ENCODE measurements at regions not wholly inside any gene's neighbourhood (a gene's known extent, or its start where the extent isn't known, plus 50 kb on each side); places are given as distances from the start of the nearest gene placed in this dataset.
"Not testable (repeated sequence)": the region's sequence is repeated elsewhere in the genome, so short reads cannot be mapped to it uniquely, and the experiment has no call there.

DNA sequence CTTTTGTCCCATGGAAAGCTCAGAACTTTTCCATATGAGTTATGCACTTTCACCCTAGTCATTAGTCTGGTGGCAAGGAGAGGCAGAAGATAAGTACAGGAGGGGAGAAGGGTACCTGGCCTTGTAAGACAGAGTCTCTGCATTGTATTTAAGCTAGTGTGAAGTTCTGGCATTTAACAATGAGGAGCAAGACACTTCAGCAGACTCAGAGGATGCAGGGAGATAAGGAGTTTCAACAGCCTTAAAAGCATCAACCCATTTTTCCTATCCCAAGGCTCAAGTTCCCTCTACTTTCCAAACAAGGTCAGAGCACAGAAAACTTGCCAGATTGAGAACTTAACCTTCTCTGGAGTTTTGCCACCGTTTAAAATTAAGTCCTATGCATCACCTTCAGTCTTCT is 348.2 kb upstream of the VRK2 start:
- TF ChIP-seq, protein P1, sequence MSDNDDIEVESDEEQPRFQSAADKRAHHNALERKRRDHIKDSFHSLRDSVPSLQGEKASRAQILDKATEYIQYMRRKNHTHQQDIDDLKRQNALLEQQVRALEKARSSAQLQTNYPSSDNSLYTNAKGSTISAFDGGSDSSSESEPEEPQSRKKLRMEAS (IDR thresholded peaks at IDR 0.05; ENCODE audit: low read depth, low read length): no peak
- no peak for TF ChIP-seq POLR2A (IDR thresholded peaks at IDR 0.05; ENCODE audit: extremely low read depth, insufficient read length)
- TF ChIP-seq, protein P2, sequence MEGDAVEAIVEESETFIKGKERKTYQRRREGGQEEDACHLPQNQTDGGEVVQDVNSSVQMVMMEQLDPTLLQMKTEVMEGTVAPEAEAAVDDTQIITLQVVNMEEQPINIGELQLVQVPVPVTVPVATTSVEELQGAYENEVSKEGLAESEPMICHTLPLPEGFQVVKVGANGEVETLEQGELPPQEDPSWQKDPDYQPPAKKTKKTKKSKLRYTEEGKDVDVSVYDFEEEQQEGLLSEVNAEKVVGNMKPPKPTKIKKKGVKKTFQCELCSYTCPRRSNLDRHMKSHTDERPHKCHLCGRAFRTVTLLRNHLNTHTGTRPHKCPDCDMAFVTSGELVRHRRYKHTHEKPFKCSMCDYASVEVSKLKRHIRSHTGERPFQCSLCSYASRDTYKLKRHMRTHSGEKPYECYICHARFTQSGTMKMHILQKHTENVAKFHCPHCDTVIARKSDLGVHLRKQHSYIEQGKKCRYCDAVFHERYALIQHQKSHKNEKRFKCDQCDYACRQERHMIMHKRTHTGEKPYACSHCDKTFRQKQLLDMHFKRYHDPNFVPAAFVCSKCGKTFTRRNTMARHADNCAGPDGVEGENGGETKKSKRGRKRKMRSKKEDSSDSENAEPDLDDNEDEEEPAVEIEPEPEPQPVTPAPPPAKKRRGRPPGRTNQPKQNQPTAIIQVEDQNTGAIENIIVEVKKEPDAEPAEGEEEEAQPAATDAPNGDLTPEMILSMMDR (IDR thresholded peaks at IDR 0.05; ENCODE audit: low read depth, low read length): no peak
- TF ChIP-seq MYC (IDR thresholded peaks at IDR 0.05; ENCODE audit: low read depth, low read length): no peak
- DNase-seq (ENCODE audit: low read depth): no peak
- no peak overlapping the region for H3K4me3 ChIP-seq (ENCODE audit: low read depth, low read length)

DNA sequence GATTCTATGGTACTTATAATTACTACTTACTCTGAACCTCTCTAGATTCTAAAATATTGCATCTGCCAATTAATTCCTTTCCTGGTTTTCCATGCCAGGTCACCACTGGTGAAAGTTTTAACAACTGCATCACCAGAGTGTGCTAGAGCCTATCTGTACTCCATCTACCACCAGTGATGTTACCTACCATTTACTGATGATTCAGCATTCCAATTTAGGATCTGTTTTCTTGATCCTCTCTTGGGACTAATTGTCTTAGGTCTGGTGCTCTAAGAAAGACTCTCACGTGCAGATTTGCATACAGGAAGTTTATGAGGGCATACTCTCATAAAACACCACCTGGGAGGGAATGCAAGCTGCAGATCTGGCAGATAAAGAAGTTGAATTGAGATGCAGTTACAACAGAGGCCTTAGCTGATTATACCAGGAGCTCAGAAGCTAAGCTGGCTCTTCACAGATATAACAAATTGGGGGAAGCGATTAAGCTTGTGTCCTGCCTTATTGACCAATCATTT is 347.6 kb upstream of the VRK2 start:
- DNase-seq (ENCODE audit: low read depth): no peak
- TF ChIP-seq, protein P1 (IDR thresholded peaks at IDR 0.05; ENCODE audit: low read depth, low read length): no peak
- TF ChIP-seq POLR2A (IDR thresholded peaks at IDR 0.05; ENCODE audit: extremely low read depth, insufficient read length) (no peak), MYC (IDR thresholded peaks at IDR 0.05; ENCODE audit: low read depth, low read length) (no peak)
- TF ChIP-seq, protein P2 (IDR thresholded peaks at IDR 0.05; ENCODE audit: low read depth, low read length): no peak
- no peak overlapping the region for H3K4me3 ChIP-seq (ENCODE audit: low read depth, low read length)

DNA sequence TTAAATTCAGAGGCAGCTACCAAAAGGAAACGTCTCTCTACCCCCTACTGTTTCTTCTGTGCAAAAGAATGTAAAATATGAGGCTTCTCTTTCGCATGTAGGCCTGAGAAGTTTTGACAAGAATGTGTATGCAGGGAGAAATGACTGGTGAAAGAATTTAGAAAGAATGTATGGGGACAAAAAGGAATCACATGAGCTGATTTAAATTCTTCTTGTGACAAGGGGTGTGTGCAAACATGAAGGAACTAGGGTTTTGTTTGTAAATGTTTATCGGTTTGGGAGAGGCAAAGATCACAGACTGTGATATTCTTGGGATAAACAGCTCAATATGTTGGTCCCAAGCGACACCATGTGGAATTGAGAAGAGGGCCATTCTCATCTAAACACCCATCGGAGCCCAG is 345.2 kb upstream of the VRK2 start:
- H3K4me3 ChIP-seq (ENCODE audit: low read depth, low read length): no peak overlapping the region
- TF ChIP-seq, protein P1 (IDR thresholded peaks at IDR 0.05; ENCODE audit: low read depth, low read length): no peak
- TF ChIP-seq, protein P2 (IDR thresholded peaks at IDR 0.05; ENCODE audit: low read depth, low read length): no peak
- DNase-seq (ENCODE audit: low read depth): no peak

DNA sequence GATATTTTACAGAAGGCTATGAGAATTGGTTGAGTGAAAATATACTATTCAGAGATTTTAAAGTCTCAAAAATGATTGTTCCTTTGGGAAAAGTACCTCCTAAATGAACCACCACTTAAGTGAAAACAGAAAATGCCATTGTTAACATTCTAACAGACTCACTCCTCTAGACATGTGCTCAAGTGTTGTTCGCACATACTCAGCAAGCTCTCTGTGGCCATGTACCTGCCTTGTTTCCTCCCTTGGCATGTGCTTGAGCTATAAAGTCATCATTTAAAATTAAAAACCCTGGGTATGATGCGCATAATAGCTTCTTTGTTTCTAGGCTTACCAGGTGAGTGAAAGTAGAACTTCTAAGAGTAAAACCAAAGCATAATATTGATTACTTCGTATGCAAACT is 343.2 kb upstream of the VRK2 start:
- H3K4me3 ChIP-seq (ENCODE audit: low read depth, low read length): no peak overlapping the region
- no peak for DNase-seq (ENCODE audit: low read depth)
- no peak for TF ChIP-seq POLR2A (IDR thresholded peaks at IDR 0.05; ENCODE audit: extremely low read depth, insufficient read length)
- TF ChIP-seq, protein P2 (IDR thresholded peaks at IDR 0.05; ENCODE audit: low read depth, low read length): no peak
- TF ChIP-seq MYC (IDR thresholded peaks at IDR 0.05; ENCODE audit: low read depth, low read length): no peak
- TF ChIP-seq, protein P1 (IDR thresholded peaks at IDR 0.05; ENCODE audit: low read depth, low read length): no peak

DNA sequence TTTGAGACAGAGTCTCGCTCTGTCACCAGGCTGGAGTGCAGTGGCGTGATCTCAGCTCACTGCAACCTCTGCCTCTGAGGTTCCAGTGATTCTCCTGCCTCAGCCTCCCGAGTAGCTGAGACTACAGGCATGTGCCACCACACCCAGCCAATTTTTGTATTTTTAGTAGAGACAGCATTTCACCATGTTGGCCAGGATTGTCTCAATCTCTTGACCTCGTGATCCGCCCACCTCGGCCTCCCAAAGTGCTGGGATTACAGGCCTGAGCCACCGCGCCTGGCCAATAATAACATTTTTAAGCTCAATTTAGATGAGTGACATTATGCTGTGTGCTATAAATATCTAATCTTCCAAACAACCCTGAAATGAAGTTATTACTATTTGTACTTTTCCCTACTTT is 338.8 kb upstream of the VRK2 start:
- H3K4me3 ChIP-seq (ENCODE audit: low read depth, low read length); DNase-seq (ENCODE audit: low read depth): not testable (repeated sequence)

DNA sequence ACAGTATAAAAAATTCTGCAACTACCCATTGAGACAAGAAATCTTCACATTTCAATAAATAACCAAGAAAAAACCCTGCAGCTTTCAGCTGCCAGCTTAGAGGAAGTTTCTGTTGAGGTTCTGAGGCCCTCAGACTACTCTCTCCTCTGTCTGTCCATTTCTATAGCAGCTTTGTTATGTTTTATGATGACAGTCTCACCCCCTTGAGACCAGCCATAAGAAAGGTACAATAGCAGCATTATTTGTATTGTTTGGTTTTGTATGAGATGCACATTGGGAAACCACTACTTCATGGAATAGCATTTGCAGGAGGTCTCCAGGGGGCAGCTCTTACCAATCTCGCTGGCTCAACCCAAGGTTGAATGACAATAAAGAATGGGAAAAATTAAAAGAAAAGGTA is 334.6 kb upstream of the VRK2 start:
- TF ChIP-seq POLR2A (IDR thresholded peaks at IDR 0.05; ENCODE audit: extremely low read depth, insufficient read length) (no peak), MYC (IDR thresholded peaks at IDR 0.05; ENCODE audit: low read depth, low read length) (no peak)
- TF ChIP-seq, protein P1 (IDR thresholded peaks at IDR 0.05; ENCODE audit: low read depth, low read length): no peak
- TF ChIP-seq, protein P2 (IDR thresholded peaks at IDR 0.05; ENCODE audit: low read depth, low read length): no peak
- no peak overlapping the region for H3K4me3 ChIP-seq (ENCODE audit: low read depth, low read length)
- no peak for DNase-seq (ENCODE audit: low read depth)

Measured in NB4 (cell line).